GM21619 (cell line): ENCODE measurements at regions not wholly inside any gene's neighbourhood (a gene's known extent, or its start where the extent isn't known, plus 50 kb on each side); places are given as distances from the start of the nearest gene placed in this dataset.

Experiments
- ATAC-seq: cut with Tn5 transposase; IDR thresholded peaks from one replicate; pipeline ENCODE4 v1.9.1; 2021; ENCODE audit not compliant: unreplicated experiment

DNA sequence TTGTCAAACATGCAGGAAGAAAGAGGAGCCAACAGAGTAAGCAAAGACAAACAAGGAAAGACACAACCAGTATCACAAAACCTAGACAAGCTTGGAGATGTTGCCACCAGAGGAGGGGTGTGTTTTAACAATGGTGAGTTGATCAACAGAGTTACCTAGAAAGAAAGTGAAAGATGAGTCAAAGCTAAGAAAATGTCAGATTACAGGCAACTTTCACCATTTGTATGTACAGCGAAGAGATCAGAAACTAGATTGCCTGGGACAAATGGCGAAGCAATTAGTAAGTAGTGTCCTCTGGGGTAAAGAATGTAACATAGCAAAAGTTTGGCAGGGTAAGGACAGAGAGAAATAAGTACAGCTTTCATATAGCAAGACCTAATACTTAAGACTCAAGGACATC lies 51.6 kb upstream of the POU3F2 start:
- no peak for ATAC-seq

- ATAC-seq = no peak
Measured at GRCh38 chr6:98783578-98783977, 50.8 kb upstream of the POU3F2 start.
